Stimulated activated memory B cell treated with anti-CD40 and anti-IgM and Interleukin-4, amounts not matched to agents 10 μg/mL and 1 μg/mL and 100 μg/mL, for 72 hours (primary cell): ENCODE measurements at regions not wholly inside any gene's neighbourhood (a gene's known extent, or its start where the extent isn't known, plus 50 kb on each side); places are given as distances from the start of the nearest gene placed in this dataset.

Source experiments
- ATAC-seq: fragments of 150-1000 bp; cut with Tn5 transposase; 2 replicates; pipeline ENCODE4 v1.10.0; 2021
- H3K27ac Mint-ChIP-seq: one replicate; pipeline ENCODE4 v1.8.0; 2022; ENCODE audit warnings: mild to moderate bottlenecking, mixed read lengths
- H3K27me3 Mint-ChIP-seq: one replicate; pipeline ENCODE4 v1.8.0; 2022; ENCODE audit warnings: mixed read lengths
- H3K36me3 Mint-ChIP-seq: one replicate; pipeline ENCODE4 v1.8.0; 2022; ENCODE audit warnings: mixed read lengths
- H3K4me1 Mint-ChIP-seq: one replicate; pipeline ENCODE4 v1.8.0; 2022; ENCODE audit warnings: mixed read lengths
- H3K4me3 Mint-ChIP-seq: one replicate; pipeline ENCODE4 v1.8.0; 2022; ENCODE audit warnings: mild to moderate bottlenecking, moderate library complexity, mixed read lengths
- H3K9me3 Mint-ChIP-seq: one replicate; pipeline ENCODE4 v1.8.0; 2022; ENCODE audit warnings: mixed read lengths

DNA sequence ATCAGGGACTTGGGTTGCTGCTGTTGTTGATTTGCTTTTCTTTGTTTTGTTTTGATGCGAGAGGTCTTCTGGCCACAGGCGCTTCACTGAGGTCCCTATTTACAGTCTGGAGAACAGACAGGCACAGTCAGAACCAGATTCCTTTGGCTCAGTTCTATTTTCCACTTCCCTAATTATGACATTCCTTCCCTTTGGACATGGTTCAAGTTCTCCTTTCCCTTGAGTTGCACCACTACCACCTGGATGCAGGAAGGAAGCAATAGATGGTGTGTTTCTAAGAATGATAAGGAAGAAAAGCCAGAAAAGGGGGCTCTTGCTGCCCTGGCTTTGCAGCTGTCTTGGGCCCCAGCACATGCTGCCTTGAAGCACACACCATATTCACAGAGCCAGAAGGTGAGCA, 160.6 kb downstream of the MAF start:
- ATAC-seq, result no peak
- Mint-ChIP-seq H3K4me1 (no peaks in the 10 kb centered on the region), H3K9me3 (no peaks in the 10 kb centered on the region), H3K27ac (no peak overlapping the region), H3K27me3 (peaks cover 27% of the 10 kb centered on the region), H3K36me3 (no peaks in the 10 kb centered on the region), H3K4me3 (no peak overlapping the region)

GRCh38 chr16:79437764-79438751, 162.5 kb downstream of the MAF start:
- Mint-ChIP-seq H3K27ac (no peak overlapping the region), H3K4me1 (no peaks in the 10 kb centered on the region), H3K4me3 (no peak overlapping the region), H3K27me3 (peaks cover 18% of the 10 kb centered on the region), H3K36me3 (no peaks in the 10 kb centered on the region), H3K9me3 (no peaks in the 10 kb centered on the region)
- no peak for ATAC-seq

- ATAC-seq, result no peak
- no peaks in the 10 kb centered on the region for H3K36me3 Mint-ChIP-seq
- no peak overlapping the region for H3K27ac Mint-ChIP-seq
- no peak overlapping the region for H3K4me3 Mint-ChIP-seq
- H3K27me3 Mint-ChIP-seq, result peaks cover 7% of the 10 kb centered on the region
- no peaks in the 10 kb centered on the region for H3K4me1 Mint-ChIP-seq
- H3K9me3 Mint-ChIP-seq, result peaks cover 2% of the 10 kb centered on the region
Measured at GRCh38 chr16:79436885-79437284, 163.7 kb downstream of the MAF start.

DNA sequence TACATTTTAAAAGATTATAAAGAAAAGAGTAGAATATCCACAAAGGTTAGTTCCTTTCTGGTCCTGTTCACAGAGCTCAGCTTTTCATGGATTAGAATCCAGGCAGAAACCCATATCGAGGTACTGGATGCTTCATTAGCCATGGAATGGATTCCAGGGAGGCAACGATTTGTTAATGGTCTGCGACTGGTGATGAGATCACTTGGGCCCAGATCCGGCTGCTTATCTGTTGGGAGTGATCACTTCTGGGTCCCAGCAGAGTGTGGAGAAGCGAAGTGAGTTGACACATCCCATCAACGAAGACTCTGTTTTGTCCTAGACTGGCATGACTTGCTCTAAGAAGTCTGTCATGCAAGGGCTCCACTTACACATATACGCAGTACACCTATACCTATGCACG, 165.8 kb downstream of the MAF start:
- Mint-ChIP-seq H3K36me3 (no peaks in the 10 kb centered on the region), H3K4me3 (no peak overlapping the region), H3K27me3 (no peaks in the 10 kb centered on the region), H3K27ac (no peak overlapping the region), H3K9me3 (peaks cover 2% of the 10 kb centered on the region), H3K4me1 (no peaks in the 10 kb centered on the region)
- ATAC-seq, result no peak

GRCh38 chr16:79434092-79434491, 166.4 kb downstream of the MAF start:
- peaks cover 2% of the 10 kb centered on the region for H3K9me3 Mint-ChIP-seq
- H3K4me1 Mint-ChIP-seq, result no peaks in the 10 kb centered on the region
- no peak overlapping the region for H3K27ac Mint-ChIP-seq
- ATAC-seq, result no peak
- no peaks in the 10 kb centered on the region for H3K36me3 Mint-ChIP-seq
- H3K27me3 Mint-ChIP-seq, result no peaks in the 10 kb centered on the region
- no peak overlapping the region for H3K4me3 Mint-ChIP-seq

GRCh38 chr16:79431923-79432322, 168.6 kb downstream of the MAF start:
- Mint-ChIP-seq H3K4me1 (no peaks in the 10 kb centered on the region), H3K4me3 (no peak overlapping the region), H3K27ac (no peak overlapping the region), H3K36me3 (no peaks in the 10 kb centered on the region), H3K9me3 (peaks cover 2% of the 10 kb centered on the region), H3K27me3 (no peaks in the 10 kb centered on the region)
- no peak for ATAC-seq

DNA sequence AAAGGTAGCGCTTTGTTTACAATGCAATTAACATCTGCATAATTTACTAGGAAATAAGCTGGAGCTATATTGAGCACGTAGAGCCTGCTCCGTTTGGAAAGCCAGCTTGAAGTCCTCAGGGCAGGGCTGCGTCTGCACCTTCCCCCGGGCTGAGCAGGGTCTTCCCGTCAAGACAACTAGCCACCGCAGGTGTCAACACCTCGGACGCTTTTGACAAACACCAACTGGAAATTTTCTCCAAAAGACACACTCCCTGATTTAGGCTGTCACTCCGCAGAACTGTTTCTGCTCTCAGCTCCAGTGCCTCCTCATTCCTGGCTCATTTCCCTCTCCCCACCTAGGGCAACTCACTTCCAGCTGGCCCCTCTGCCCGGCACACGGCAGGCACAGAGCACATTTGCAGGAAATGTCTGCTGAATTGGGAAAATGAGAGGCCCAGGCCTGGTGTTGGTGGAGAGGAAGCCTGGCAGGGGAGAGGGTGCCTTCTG, 170.3 kb downstream of the MAF start:
- Mint-ChIP-seq H3K4me3 (no peak overlapping the region), H3K4me1 (no peaks in the 10 kb centered on the region), H3K27ac (no peak overlapping the region), H3K9me3 (peaks cover 2% of the 10 kb centered on the region), H3K36me3 (no peaks in the 10 kb centered on the region), H3K27me3 (peaks cover 8% of the 10 kb centered on the region)
- no peak for ATAC-seq

GRCh38 chr16:79429381-79430190, 171.0 kb downstream of the MAF start:
- H3K36me3 Mint-ChIP-seq, result no peaks in the 10 kb centered on the region
- H3K4me1 Mint-ChIP-seq, result no peaks in the 10 kb centered on the region
- no peak for ATAC-seq
- H3K4me3 Mint-ChIP-seq, result no peak overlapping the region
- peaks cover 8% of the 10 kb centered on the region for H3K27me3 Mint-ChIP-seq
- no peak overlapping the region for H3K27ac Mint-ChIP-seq
- H3K9me3 Mint-ChIP-seq, result peaks cover 2% of the 10 kb centered on the region

- H3K27ac Mint-ChIP-seq, result no peak overlapping the region
- H3K4me1 Mint-ChIP-seq, result no peaks in the 10 kb centered on the region
- H3K27me3 Mint-ChIP-seq, result peaks cover 19% of the 10 kb centered on the region
- H3K9me3 Mint-ChIP-seq, result no peaks in the 10 kb centered on the region
- H3K4me3 Mint-ChIP-seq, result no peak overlapping the region
- no peak for ATAC-seq
- no peaks in the 10 kb centered on the region for H3K36me3 Mint-ChIP-seq
Measured at GRCh38 chr16:79426663-79427062, 173.9 kb downstream of the MAF start.

- Mint-ChIP-seq H3K4me1 (no peaks in the 10 kb centered on the region), H3K27me3 (peaks cover 46% of the 10 kb centered on the region), H3K36me3 (no peaks in the 10 kb centered on the region), H3K4me3 (no peak overlapping the region), H3K9me3 (no peaks in the 10 kb centered on the region), H3K27ac (no peak overlapping the region)
- ATAC-seq, result no peak
Measured at GRCh38 chr16:79422064-79422463, 178.5 kb downstream of the MAF start.

DNA sequence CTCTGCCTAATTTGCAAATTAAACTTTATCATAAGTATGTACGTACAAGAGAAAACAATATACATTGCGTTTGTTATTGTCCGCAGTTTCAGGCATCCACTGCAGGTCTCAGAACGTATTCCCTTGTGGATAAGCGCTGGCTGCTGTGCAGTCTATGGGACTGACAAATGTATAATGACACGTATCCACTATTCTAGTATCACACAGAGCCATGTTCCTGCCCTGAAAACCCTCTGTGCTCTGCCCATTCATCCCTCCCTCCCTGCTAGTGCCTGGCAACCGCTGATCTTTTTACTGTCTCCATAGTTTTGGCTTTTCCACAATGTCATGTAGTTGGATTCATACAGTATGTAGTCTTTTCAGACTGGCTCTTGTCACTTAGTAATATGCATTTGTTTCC, 179.4 kb downstream of the MAF start:
- peaks cover 56% of the 10 kb centered on the region for H3K27me3 Mint-ChIP-seq
- peaks cover 5% of the 10 kb centered on the region for H3K4me1 Mint-ChIP-seq

DNA sequence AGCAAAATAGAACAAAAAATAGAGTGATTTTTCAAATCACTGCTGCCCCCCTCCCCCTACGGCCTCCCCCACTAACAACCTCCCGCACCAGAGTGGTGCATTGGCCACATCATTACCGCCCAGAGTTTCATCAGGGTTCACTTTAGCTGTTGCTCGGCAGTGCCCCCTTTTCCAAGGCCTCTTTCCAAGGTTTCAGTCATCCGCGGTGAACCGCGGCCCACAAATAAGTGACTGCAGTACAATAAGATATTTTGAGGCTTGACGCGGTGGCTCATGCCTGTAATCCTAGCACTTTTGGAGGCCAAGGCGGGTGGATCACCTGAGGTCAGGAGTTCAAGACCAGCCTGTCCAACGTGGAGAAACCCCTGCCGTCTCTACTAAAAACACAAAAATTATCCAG, 180.0 kb downstream of the MAF start:
- Mint-ChIP-seq H3K4me1 (peaks cover 7% of the 10 kb centered on the region), H3K27ac (no peak overlapping the region), H3K36me3 (no peaks in the 10 kb centered on the region), H3K27me3 (peaks cover 57% of the 10 kb centered on the region), H3K9me3 (no peaks in the 10 kb centered on the region), H3K4me3 (no peak overlapping the region)
- ATAC-seq, result no peak

More for the DNA sequence above, 179.4 kb downstream of the MAF start:
- ATAC-seq, result no peak
- H3K27ac Mint-ChIP-seq, result no peak overlapping the region
- no peak overlapping the region for H3K4me3 Mint-ChIP-seq
- H3K9me3 Mint-ChIP-seq, result no peaks in the 10 kb centered on the region
- no peaks in the 10 kb centered on the region for H3K36me3 Mint-ChIP-seq

- H3K36me3 Mint-ChIP-seq, result no peaks in the 10 kb centered on the region
- H3K4me1 Mint-ChIP-seq, result peaks cover 7% of the 10 kb centered on the region
- peaks cover 63% of the 10 kb centered on the region for H3K27me3 Mint-ChIP-seq
- no peak overlapping the region for H3K27ac Mint-ChIP-seq
- H3K4me3 Mint-ChIP-seq, result no peak overlapping the region
- ATAC-seq, result no peak
- no peaks in the 10 kb centered on the region for H3K9me3 Mint-ChIP-seq
Measured at GRCh38 chr16:79419148-79419547, 181.4 kb downstream of the MAF start.

DNA sequence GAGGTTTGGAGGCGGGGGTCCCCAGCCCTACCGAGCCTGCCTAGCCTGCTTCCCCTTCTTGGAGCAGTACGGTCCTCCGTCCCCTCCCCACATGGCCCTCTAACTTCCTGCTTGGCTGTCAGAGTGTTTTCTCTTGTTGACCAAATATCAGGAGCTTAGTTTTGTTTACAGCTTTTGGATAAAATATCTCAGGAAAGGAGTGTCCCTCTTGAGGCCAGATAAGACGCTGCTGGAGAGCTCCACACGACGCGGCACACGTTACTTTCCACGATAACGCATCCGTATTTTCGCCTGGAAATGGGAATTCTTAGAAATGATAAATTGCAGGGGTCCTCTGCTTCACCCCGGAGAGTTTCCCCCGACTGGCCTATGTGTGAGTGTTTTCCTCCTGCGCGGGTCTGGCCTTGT, 182.9 kb downstream of the MAF start:
- no peak for ATAC-seq
- H3K4me3 Mint-ChIP-seq, result no peak overlapping the region
- H3K4me1 Mint-ChIP-seq, result peaks cover 7% of the 10 kb centered on the region
- H3K27ac Mint-ChIP-seq, result no peak overlapping the region
- no peaks in the 10 kb centered on the region for H3K9me3 Mint-ChIP-seq
- no peaks in the 10 kb centered on the region for H3K36me3 Mint-ChIP-seq
- H3K27me3 Mint-ChIP-seq, result peaks cover 58% of the 10 kb centered on the region

- Mint-ChIP-seq H3K27ac (no peak overlapping the region), H3K4me1 (peaks cover 7% of the 10 kb centered on the region), H3K36me3 (no peaks in the 10 kb centered on the region), H3K4me3 (no peak overlapping the region), H3K9me3 (peaks cover 3% of the 10 kb centered on the region), H3K27me3 (peaks cover 47% of the 10 kb centered on the region)
- ATAC-seq, result no peak
Measured at GRCh38 chr16:79415983-79416640, 184.4 kb downstream of the MAF start.
